Keratinocyte (primary cell): ENCODE measurements at regions not wholly inside any gene's neighbourhood (a gene's known extent, or its start where the extent isn't known, plus 50 kb on each side); places are given as distances from the start of the nearest gene placed in this dataset.

ENCODE experiments used
- DNase-seq: peaks from one replicate; pipeline ENCODE4 v3.0.0-alpha.2; 2011; ENCODE audit warnings: low read depth, missing footprints, low spot score
- FAIRE-seq: peaks from 2 replicates; lab custom pipeline; 2011; peaks lifted over from hg19 to GRCh38; lab: Jason Lieb, UNC
- H2AFZ ChIP-seq: 2 replicates; pipeline ENCODE4 v1.6.0; 2012; ENCODE audit warnings: low read length, control low read depth, inconsistent platforms; ENCODE audit not compliant: control insufficient read depth
- H3K27ac ChIP-seq: 2 replicates; pipeline ENCODE4 v1.5.1; 2011; ENCODE audit warnings: low read length; ENCODE audit not compliant: control insufficient read depth, insufficient read depth
- H3K27me3 ChIP-seq: 3 replicates; pipeline ENCODE4 v1.6.0; 2011; ENCODE audit warnings: low read length; ENCODE audit not compliant: control insufficient read depth, insufficient read depth; ENCODE audit errors: extremely low read depth
- H3K36me3 ChIP-seq, 2 experiments: 2 replicates in 1 of 2; 3 replicates in 1 of 2; pipeline ENCODE4 v1.5.1; 2011; ENCODE audit warnings: low read length in 2 of 2, mild to moderate bottlenecking in 1 of 2; ENCODE audit not compliant: control insufficient read depth in 2 of 2, insufficient read depth in 2 of 2; ENCODE audit errors: extremely low read depth in 1 of 2
- H3K4me1 ChIP-seq: 3 replicates; pipeline ENCODE4 v1.5.1; 2011; ENCODE audit warnings: low read length; ENCODE audit not compliant: control insufficient read depth, insufficient read depth; ENCODE audit errors: extremely low read depth
- H3K4me2 ChIP-seq: 3 replicates; pipeline ENCODE4 v1.6.0; 2011; ENCODE audit warnings: low read depth, low read length; ENCODE audit not compliant: control insufficient read depth, insufficient read depth; ENCODE audit errors: extremely low read depth
- H3K4me3 ChIP-seq, 3 experiments: fragments of 200-600 bp in 1 of 3; sonication (generic) in 1 of 3; 2 replicates in 2 of 3; 3 replicates in 1 of 3; pipeline ENCODE4 v1.5.1; 2011 to 2016; ENCODE audit warnings: low read length in 3 of 3, mild to moderate bottlenecking in 3 of 3, control low read depth in 2 of 3, inconsistent platforms in 1 of 3, low read depth in 1 of 3, mixed read lengths in 1 of 3, mixed run types in 1 of 3, moderate library complexity in 1 of 3; ENCODE audit not compliant: control insufficient read depth in 2 of 3, insufficient read depth in 2 of 3; ENCODE audit errors: extremely low read depth in 1 of 3
- H3K79me2 ChIP-seq: 2 replicates; pipeline ENCODE4 v1.6.0; 2012; ENCODE audit warnings: low read length; ENCODE audit not compliant: control insufficient read depth, insufficient read depth
- H3K9ac ChIP-seq: 3 replicates; pipeline ENCODE4 v1.6.0; 2011; ENCODE audit warnings: low read length; ENCODE audit not compliant: control insufficient read depth, insufficient read depth; ENCODE audit errors: extremely low read depth
- H3K9me1 ChIP-seq: 3 replicates; pipeline ENCODE4 v1.6.0; 2011; ENCODE audit warnings: low read length; ENCODE audit not compliant: control insufficient read depth, insufficient read depth; ENCODE audit errors: extremely low read depth
- H3K9me3 ChIP-seq: 2 replicates; pipeline ENCODE4 v1.5.1; 2012; ENCODE audit warnings: low read depth, low read length; ENCODE audit not compliant: control insufficient read depth
- H4K20me1 ChIP-seq: 3 replicates; pipeline ENCODE4 v1.6.0; 2011; ENCODE audit warnings: low read length; ENCODE audit not compliant: control insufficient read depth, insufficient read depth; ENCODE audit errors: extremely low read depth
- CTCF ChIP-seq, 3 experiments: IDR thresholded peaks in 1 of 3; conservative IDR thresholded peaks in 1 of 3; optimal IDR thresholded peaks in 1 of 3; 2 replicates in 2 of 3; 3 replicates in 1 of 3; pipeline versions ENCODE3 to v1.5.1; 2011; ENCODE audit warnings: low read length in 3 of 3, mild to moderate bottlenecking in 3 of 3, moderate library complexity in 2 of 3, control low read depth in 1 of 3, inconsistent platforms in 1 of 3; ENCODE audit not compliant: insufficient read depth in 2 of 3; ENCODE audit errors: extremely low read depth in 1 of 3
- EZH2 ChIP-seq: IDR thresholded peaks from one replicate; pipeline ENCODE4 v1.6.1; 2012; ENCODE audit warnings: inconsistent platforms, mild to moderate bottlenecking, low read length, moderate library complexity
- dilution Hi-C: fragments of 300-500 bp; cut with MboI; formaldehyde crosslinking; loops from one replicate; pipeline ENCODE4 v1.7.0; 2020; ENCODE audit warnings: low sequenced_read_pairs; ENCODE audit not compliant: extremely low pct_ligation_motif_present

GRCh38 chr2:4962419-4962818 lies 729.8 kb upstream of the SOX11 start:
- no peaks in the 10 kb centered on the region for H3K9me1 ChIP-seq
- peak; percentile 76 for FAIRE-seq
- H3K4me1 ChIP-seq, result peaks cover 13% of the 10 kb centered on the region
- H3K79me2 ChIP-seq, result no peaks in the 10 kb centered on the region
- no peak overlapping the region for H3K27ac ChIP-seq
- H3K36me3 ChIP-seq, result no peaks in the 10 kb centered on the region
- H3K9me3 ChIP-seq, result no peaks in the 10 kb centered on the region
- no peak overlapping the region for H2AFZ ChIP-seq
- H4K20me1 ChIP-seq, result no peaks in the 10 kb centered on the region
- no peaks in the 10 kb centered on the region for H3K27me3 ChIP-seq
- peak overlapping the region; percentile 37 for H3K4me2 ChIP-seq
- dilution Hi-C loops, result no loop called here
- TF ChIP-seq CTCF (optimal IDR thresholded peaks at IDR 0.05 in 1 of 3, IDR thresholded peaks at IDR 0.05 in 1 of 3, conservative IDR thresholded peaks at IDR 0.05 in 1 of 3; ENCODE audit: extremely low read depth in 1 of 3, insufficient read depth in 2 of 3, low read length in 3 of 3), result no peak
- TF ChIP-seq EZH2, result no peak
- H3K4me3 ChIP-seq, result peak overlapping the region in 1 of 3 experiments; percentile 18
- no peak overlapping the region for H3K9ac ChIP-seq
- no peak for DNase-seq

- no peak for DNase-seq
- Histone ChIP-seq H3K27ac (no peak overlapping the region), H2AFZ (no peak overlapping the region), H3K27me3 (no peaks in the 10 kb centered on the region), H3K79me2 (no peaks in the 10 kb centered on the region), H3K9me1 (no peaks in the 10 kb centered on the region), H4K20me1 (no peaks in the 10 kb centered on the region), H3K9me3 (no peaks in the 10 kb centered on the region), H3K4me1 (peaks cover 13% of the 10 kb centered on the region), H3K4me3 (no peak overlapping the region), H3K36me3 (no peaks in the 10 kb centered on the region), H3K9ac (no peak overlapping the region), H3K4me2 (no peak overlapping the region)
- dilution Hi-C loops, result no loop called here
- TF ChIP-seq CTCF (optimal IDR thresholded peaks at IDR 0.05 in 1 of 3, IDR thresholded peaks at IDR 0.05 in 1 of 3, conservative IDR thresholded peaks at IDR 0.05 in 1 of 3; ENCODE audit: extremely low read depth in 1 of 3, insufficient read depth in 2 of 3, low read length in 3 of 3) (no peak), EZH2 (no peak)
- no peak for FAIRE-seq
Measured at GRCh38 chr2:4963106-4963505, 729.1 kb upstream of the SOX11 start.
